ENCODE measurements at regions not wholly inside any gene's neighbourhood (a gene's known extent, or its start where the extent isn't known, plus 50 kb on each side); places are given as distances from the start of the nearest gene placed in this dataset.

GRCh38 chr11:135023499-135023898 lies 611.5 kb upstream of the B3GAT1 start (continued):
- TF ChIP-seq ZNF692 (tag by site-specific recombination; IDR thresholded peaks at IDR 0.05) (no peak), ZBTB17 (tag by site-specific recombination; IDR thresholded peaks at IDR 0.05) (no peak), HOXD13 (CRISPR knock-in tag; IDR thresholded peaks at IDR 0.05; ENCODE audit: borderline replicate concordance) (no peak), ZNF529 (tag by site-specific recombination; IDR thresholded peaks at IDR 0.05; ENCODE audit: insufficient replicate concordance) (no peak), KLF10 (tag by site-specific recombination; IDR thresholded peaks at IDR 0.05) (no peak), ZNF660 (tag by site-specific recombination; IDR thresholded peaks at IDR 0.05) (no peak)
- TF ChIP-seq, protein P1, sequence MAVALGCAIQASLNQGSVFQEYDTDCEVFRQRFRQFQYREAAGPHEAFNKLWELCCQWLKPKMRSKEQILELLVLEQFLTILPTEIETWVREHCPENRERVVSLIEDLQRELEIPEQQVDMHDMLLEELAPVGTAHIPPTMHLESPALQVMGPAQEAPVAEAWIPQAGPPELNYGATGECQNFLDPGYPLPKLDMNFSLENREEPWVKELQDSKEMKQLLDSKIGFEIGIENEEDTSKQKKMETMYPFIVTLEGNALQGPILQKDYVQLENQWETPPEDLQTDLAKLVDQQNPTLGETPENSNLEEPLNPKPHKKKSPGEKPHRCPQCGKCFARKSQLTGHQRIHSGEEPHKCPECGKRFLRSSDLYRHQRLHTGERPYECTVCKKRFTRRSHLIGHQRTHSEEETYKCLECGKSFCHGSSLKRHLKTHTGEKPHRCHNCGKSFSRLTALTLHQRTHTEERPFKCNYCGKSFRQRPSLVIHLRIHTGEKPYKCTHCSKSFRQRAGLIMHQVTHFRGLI (tag by site-specific recombination; IDR thresholded peaks at IDR 0.05): no peak

GRCh38 chr11:135022454-135022853 lies 610.4 kb upstream of the B3GAT1 start:
- no peaks in the 10 kb centered on the region for H3K36me3 ChIP-seq (ENCODE audit: control insufficient read depth in 2 of 2, insufficient read depth in 1 of 2, low read length in 2 of 2)
- ChIA-PET POLR2A (no interaction called here), CTCF (no interaction called here)
- no peak for TF ChIP-seq ZSCAN23 (tag by site-specific recombination; IDR thresholded peaks at IDR 0.05)
- no peak for TF ChIP-seq ZNF37A (tag by site-specific recombination; IDR thresholded peaks at IDR 0.05)
- TF ChIP-seq ZNF623 (tag by site-specific recombination; IDR thresholded peaks at IDR 0.05): no peak
- no peak for TF ChIP-seq ZNF202 (tag by site-specific recombination; IDR thresholded peaks at IDR 0.05; ENCODE audit: borderline replicate concordance)
- TF ChIP-seq ZNF221 (tag by site-specific recombination; IDR thresholded peaks at IDR 0.05; ENCODE audit: borderline replicate concordance): no peak
- H3K9me3 ChIP-seq (ENCODE audit: control insufficient read depth, insufficient read depth, low read depth, low read length): no peaks in the 10 kb centered on the region
- no peaks in the 10 kb centered on the region for H3K4me1 ChIP-seq (ENCODE audit: control insufficient read depth, insufficient read depth, low read length)
- H3K4me3 ChIP-seq (ENCODE audit: low read depth, low read length): no peak overlapping the region
- H3K27ac ChIP-seq (ENCODE audit: extremely low read depth, low read depth, low read length): no peak overlapping the region

- ChIA-PET CTCF (no interaction called here), POLR2A (no interaction called here)
- Histone ChIP-seq H3K4me1 (ENCODE audit: control insufficient read depth, insufficient read depth, low read length) (no peaks in the 10 kb centered on the region), H3K4me3 (ENCODE audit: low read depth, low read length) (no peak overlapping the region), H3K36me3 (ENCODE audit: control insufficient read depth in 2 of 2, insufficient read depth in 1 of 2, low read length in 2 of 2) (no peaks in the 10 kb centered on the region), H3K27ac (ENCODE audit: extremely low read depth, low read depth, low read length) (no peak overlapping the region), H3K9me3 (ENCODE audit: control insufficient read depth, insufficient read depth, low read depth, low read length) (no peaks in the 10 kb centered on the region)
- no peak for TF ChIP-seq ZNF658 (tag by site-specific recombination; IDR thresholded peaks at IDR 0.05)
- no peak for TF ChIP-seq ZNF24 (tag by site-specific recombination; IDR thresholded peaks at IDR 0.05)
These were observed 607.9 kb upstream of the B3GAT1 start for GRCh38 chr11:135019899-135020298.

DNA sequence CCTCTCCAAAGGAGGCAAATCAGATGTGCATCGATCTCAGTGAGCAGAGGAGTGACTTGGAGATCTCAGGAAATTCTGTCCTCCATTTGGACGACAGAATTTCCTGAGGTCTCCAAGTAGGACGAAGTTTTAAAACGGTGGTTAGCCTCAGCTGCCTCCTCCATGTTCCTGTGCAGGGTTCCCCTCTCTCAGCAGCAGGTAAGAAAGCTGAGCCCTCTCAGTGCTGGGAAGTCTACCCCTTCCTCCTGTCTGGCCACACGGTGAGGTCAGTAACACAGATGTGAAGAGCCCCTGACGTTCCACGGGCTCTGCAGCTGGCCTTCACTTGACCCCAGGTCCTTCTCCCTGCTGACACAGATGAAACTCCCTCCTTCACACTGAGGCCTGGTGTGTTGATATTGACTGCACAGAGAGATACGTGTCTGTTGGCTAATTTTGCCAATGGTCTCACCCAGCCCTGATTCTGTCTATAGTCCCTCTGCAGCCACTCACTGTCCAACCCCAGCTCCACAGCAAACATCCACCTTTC lies 607.4 kb upstream of the B3GAT1 start:
- ChIA-PET POLR2A (no interaction called here), CTCF (interaction anchor here (1.0 kb wide), 1 partner anchor 57 kb away, joined by 3 read pairs; no protein-coding TSS in a partner anchor)
- Histone ChIP-seq H3K4me1 (ENCODE audit: control insufficient read depth, insufficient read depth, low read length) (no peaks in the 10 kb centered on the region), H3K27ac (ENCODE audit: extremely low read depth, low read depth, low read length) (no peak overlapping the region), H3K36me3 (ENCODE audit: control insufficient read depth in 2 of 2, insufficient read depth in 1 of 2, low read length in 2 of 2) (no peaks in the 10 kb centered on the region), H3K9me3 (ENCODE audit: control insufficient read depth, insufficient read depth, low read depth, low read length) (no peaks in the 10 kb centered on the region), H3K4me3 (ENCODE audit: low read depth, low read length) (no peak overlapping the region)
- no peak for TF ChIP-seq ZFP3 (tag by site-specific recombination; IDR thresholded peaks at IDR 0.05; ENCODE audit: low read depth)
- TF ChIP-seq GLI4 (tag by site-specific recombination; IDR thresholded peaks at IDR 0.05): no peak
- no peak for TF ChIP-seq GLIS1 (tag by site-specific recombination; IDR thresholded peaks at IDR 0.05)
- TF ChIP-seq ZSCAN4 (tag by site-specific recombination; IDR thresholded peaks at IDR 0.05): no peak
- no peak for TF ChIP-seq ZNF362 (tag by site-specific recombination; IDR thresholded peaks at IDR 0.05)
- TF ChIP-seq, protein P2, sequence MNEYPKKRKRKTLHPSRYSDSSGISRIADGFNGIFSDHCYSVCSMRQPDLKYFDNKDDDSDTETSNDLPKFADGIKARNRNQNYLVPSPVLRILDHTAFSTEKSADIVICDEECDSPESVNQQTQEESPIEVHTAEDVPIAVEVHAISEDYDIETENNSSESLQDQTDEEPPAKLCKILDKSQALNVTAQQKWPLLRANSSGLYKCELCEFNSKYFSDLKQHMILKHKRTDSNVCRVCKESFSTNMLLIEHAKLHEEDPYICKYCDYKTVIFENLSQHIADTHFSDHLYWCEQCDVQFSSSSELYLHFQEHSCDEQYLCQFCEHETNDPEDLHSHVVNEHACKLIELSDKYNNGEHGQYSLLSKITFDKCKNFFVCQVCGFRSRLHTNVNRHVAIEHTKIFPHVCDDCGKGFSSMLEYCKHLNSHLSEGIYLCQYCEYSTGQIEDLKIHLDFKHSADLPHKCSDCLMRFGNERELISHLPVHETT (tag by site-specific recombination; IDR thresholded peaks at IDR 0.05): no peak
- no peak for TF ChIP-seq ZNF792 (tag by site-specific recombination; IDR thresholded peaks at IDR 0.05)
- TF ChIP-seq ZNF350 (tag by site-specific recombination; IDR thresholded peaks at IDR 0.05): no peak

All from HEK293 (cell line).